ENCODE measurements at regions not wholly inside any gene's neighbourhood (a gene's known extent, or its start where the extent isn't known, plus 50 kb on each side); places are given as distances from the start of the nearest gene placed in this dataset.

DNA sequence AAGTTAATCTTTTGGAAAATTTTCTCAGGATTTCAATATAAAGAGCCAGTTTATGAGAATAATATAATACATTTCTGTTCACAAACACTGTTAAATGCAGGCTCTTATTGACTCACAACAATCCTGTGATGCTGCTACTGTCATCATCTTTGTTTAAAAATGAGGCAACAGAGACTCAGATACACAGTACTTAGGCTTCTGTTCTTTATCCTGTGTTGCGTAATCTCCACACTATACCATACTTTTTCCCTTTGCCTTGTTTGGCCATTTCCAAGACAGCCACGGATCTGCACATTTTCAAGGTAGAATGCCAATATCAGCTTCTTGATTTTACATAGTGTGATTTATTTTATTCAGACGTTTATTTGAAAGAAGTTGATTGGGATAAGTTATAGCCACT, 699.0 kb upstream of the CITED2 start:
- TF ChIP-seq EZH2 (IDR thresholded peaks at IDR 0.05; ENCODE audit: insufficient read depth, poor library complexity, severe bottlenecking), result no peak
- TF ChIP-seq EZH2phosphoT487 (IDR thresholded peaks at IDR 0.05; ENCODE audit: insufficient read depth, low read depth), result no peak

Data from GM23248 (cell line).